ENCODE measurements at regions not wholly inside any gene's neighbourhood (a gene's known extent, or its start where the extent isn't known, plus 50 kb on each side); places are given as distances from the start of the nearest gene placed in this dataset.

DNA sequence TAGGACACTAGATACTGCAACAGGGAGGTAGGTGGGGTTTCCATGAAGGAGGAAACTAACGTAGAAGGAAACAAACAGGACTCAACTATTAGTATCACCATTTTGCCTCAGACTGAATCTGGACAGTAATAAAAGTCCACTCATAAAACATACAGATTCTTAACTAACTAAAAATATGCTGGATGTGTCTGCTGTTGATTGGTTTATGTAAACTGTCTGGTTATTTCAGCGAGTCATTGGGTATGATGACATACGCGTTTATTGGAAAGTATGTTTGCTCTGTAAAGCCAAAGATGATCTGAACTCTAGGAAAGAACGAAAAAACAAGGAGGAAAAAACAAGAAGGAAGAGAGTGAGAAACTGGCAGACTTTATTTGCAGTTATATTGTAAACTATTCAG is 1816.1 kb upstream of the LRRTM1 start:
- no peaks in the 10 kb centered on the region for H3K36me3 Mint-ChIP-seq
- POLR2A ChIA-PET: no interaction called here
- peaks cover 4% of the 10 kb centered on the region for H3K9me3 Mint-ChIP-seq
- no peaks in the 10 kb centered on the region for H3K4me1 Mint-ChIP-seq (ENCODE audit: low read depth)
- CTCF ChIA-PET: no interaction called here
- H3K27me3 Mint-ChIP-seq: no peaks in the 10 kb centered on the region
- H3K27ac Mint-ChIP-seq: no peak overlapping the region
- intact Hi-C loops (cut with micrococcal nuclease): no loop called here
- DNase-seq: no peak
- no peak overlapping the region for H3K4me3 Mint-ChIP-seq

DNA sequence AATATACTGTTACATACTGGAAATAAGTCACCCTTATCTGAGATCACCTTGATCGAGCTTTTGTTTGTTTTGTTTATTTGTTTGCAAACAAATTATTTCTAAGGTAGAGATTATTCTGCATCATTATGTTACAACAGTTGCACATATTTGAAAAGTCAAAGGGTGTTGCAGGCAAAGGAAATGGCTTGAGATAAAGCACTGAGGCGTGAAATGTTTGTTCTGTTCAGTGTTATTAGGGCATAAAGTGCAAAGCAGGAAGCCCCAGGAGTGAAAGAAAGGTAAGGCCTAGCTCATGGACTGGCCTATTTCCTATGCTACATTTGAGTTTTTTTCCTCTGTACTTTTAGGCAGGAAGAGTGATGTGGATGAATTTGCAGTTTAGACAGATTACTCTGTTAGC is 1815.6 kb upstream of the LRRTM1 start:
- intact Hi-C loops (cut with micrococcal nuclease): no loop called here
- H3K27ac Mint-ChIP-seq: no peak overlapping the region
- no peak for DNase-seq
- H3K4me3 Mint-ChIP-seq: no peak overlapping the region
- peaks cover 4% of the 10 kb centered on the region for H3K9me3 Mint-ChIP-seq
- ChIA-PET POLR2A (no interaction called here), CTCF (no interaction called here)
- no peaks in the 10 kb centered on the region for H3K4me1 Mint-ChIP-seq (ENCODE audit: low read depth)
- no peaks in the 10 kb centered on the region for H3K36me3 Mint-ChIP-seq
- H3K27me3 Mint-ChIP-seq: no peaks in the 10 kb centered on the region

DNA sequence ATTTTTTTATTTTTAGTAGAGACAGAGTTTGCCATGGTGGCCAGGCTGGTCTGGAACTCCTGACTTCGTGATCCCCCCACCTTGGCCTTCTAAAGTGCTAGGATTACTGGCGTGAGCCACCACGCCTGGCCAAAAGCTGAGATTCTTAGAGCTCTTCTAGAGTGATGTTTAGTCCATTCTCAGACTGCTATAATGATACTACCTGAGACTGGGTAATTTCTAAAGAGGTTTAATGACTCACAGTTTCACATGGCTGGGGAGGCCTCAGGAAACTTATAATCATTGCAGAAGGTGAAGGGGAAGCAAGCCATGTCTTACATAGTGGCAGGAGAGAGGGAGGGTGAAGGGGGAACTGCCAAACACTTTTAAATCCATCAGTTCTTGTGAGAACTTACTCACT is 1804.9 kb upstream of the LRRTM1 start:
- DNase-seq: no peak
- ChIA-PET CTCF (no interaction called here), POLR2A (no interaction called here)
- intact Hi-C loops (cut with micrococcal nuclease): no loop called here
- Mint-ChIP-seq H3K27ac (no peak overlapping the region), H3K9me3 (peaks cover 39% of the 10 kb centered on the region), H3K4me3 (no peak overlapping the region), H3K36me3 (no peaks in the 10 kb centered on the region), H3K27me3 (no peaks in the 10 kb centered on the region), H3K4me1 (ENCODE audit: low read depth) (no peaks in the 10 kb centered on the region)

DNA sequence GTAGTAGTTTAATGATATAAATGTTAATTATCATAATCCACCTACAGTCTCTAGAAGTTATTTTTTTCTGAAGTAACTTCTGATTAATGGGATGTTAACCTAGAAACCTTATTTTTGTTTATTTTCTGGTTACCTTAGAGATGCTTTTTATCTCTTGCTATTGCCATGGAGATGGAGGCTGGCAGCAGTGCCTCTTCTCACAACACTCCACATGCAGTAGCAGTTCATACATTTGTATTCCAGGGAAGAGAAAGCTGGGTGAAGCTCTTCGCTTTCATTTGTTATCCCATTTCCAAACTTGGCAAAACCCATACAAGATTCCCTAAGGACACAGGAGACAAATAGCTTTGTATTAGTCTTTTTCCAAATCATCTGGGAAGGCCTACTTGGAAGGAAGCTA is 1794.1 kb upstream of the LRRTM1 start:
- intact Hi-C loops (cut with micrococcal nuclease): no loop called here
- CTCF ChIA-PET: no interaction called here
- H3K9me3 Mint-ChIP-seq: peaks cover 5% of the 10 kb centered on the region
- no peak for DNase-seq
- H3K36me3 Mint-ChIP-seq: no peaks in the 10 kb centered on the region
- H3K4me1 Mint-ChIP-seq (ENCODE audit: low read depth): no peaks in the 10 kb centered on the region
- H3K27ac Mint-ChIP-seq: no peak overlapping the region
- H3K27me3 Mint-ChIP-seq: no peaks in the 10 kb centered on the region
- POLR2A ChIA-PET: no interaction called here
- H3K4me3 Mint-ChIP-seq: no peak overlapping the region

DNA sequence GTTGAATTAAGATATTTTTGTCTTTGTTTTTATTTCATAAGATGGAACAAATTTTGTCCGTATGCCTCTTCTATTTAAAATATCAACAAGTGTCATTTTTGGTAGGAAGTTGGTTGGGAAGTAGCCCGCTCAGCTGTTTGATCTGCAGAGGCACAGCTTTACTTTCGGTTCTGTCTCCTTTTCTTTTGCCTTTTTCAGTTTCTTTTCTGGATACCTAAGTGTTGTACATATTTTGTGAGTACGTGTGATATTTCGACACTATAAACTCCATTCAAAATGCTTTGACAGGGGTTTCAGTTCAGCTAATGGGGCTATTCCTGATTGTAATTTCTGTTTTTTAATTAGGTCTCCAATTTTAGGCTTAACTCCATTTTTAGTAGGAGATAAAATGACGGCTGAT is 1785.0 kb upstream of the LRRTM1 start:
- POLR2A ChIA-PET: no interaction called here

DNA sequence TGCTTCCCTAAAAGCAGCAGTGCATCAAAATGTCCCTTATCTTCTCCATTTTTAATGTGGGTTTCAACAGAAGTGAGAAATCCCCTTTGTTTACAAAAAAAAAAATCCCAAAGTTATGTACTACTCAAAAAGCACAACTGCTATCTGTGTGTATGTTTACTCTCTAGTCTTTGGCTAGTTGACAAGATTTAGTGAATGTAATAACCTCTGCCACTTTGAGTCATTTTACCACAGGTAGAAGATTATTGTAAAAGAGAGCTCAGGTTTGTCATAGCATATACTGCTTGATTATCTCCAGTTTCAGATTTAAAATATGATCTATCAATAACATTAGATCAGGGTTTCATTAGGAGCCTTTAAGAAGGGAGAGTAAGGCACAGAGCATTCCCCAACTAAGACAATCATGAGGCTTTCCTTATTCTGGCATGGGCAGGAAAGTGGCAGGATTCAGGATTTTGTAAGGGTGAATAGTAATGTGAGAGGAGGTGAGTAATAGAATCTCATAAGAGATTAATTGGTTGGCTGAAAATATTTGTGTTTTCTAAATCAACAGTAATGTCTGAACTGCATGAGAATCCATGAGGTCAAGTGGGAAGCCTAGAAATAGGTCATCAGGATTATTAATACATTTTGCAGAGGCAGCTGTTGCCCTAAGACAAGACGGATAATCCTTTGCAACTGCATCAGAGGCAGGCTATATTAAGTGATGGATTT is 1780.3 kb upstream of the LRRTM1 start:
- Mint-ChIP-seq H3K27me3 (no peaks in the 10 kb centered on the region), H3K4me3 (no peak overlapping the region), H3K27ac (no peak overlapping the region), H3K36me3 (no peaks in the 10 kb centered on the region), H3K9me3 (peaks cover 35% of the 10 kb centered on the region), H3K4me1 (ENCODE audit: low read depth) (no peaks in the 10 kb centered on the region)
- POLR2A ChIA-PET: no interaction called here
- CTCF ChIA-PET: no interaction called here
- no peak for DNase-seq
- intact Hi-C loops (cut with micrococcal nuclease): no loop called here

More for the DNA sequence above, 1785.0 kb upstream of the LRRTM1 start:
- Mint-ChIP-seq H3K36me3 (no peaks in the 10 kb centered on the region), H3K4me1 (ENCODE audit: low read depth) (no peaks in the 10 kb centered on the region), H3K4me3 (no peak overlapping the region), H3K9me3 (peaks cover 25% of the 10 kb centered on the region), H3K27ac (no peak overlapping the region), H3K27me3 (no peaks in the 10 kb centered on the region)
- intact Hi-C loops (cut with micrococcal nuclease): no loop called here
- no peak for DNase-seq
- CTCF ChIA-PET: no interaction called here

DNA sequence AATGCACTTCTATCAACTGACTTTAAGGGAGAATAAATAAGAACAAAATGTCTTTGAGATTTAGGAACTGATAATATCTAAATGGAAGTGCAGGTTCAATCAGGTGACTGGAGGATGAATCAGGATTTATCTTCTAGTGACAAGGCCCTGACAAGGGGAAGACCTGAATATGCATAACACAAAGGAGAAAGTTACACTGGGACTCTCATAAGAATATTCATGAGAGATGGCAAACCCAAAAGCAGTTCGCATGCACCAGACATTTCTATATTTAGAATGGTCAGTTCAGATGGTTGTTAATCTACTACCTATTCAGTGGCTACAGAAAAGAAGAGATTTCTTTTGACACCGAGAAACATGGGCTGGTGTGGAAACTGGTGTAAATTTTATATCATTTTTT is 1771.3 kb upstream of the LRRTM1 start:
- DNase-seq: no peak
- no peaks in the 10 kb centered on the region for H3K36me3 Mint-ChIP-seq
- POLR2A ChIA-PET: no interaction called here
- no peak overlapping the region for H3K4me3 Mint-ChIP-seq
- intact Hi-C loops (cut with micrococcal nuclease): no loop called here
- CTCF ChIA-PET: no interaction called here
- no peaks in the 10 kb centered on the region for H3K27me3 Mint-ChIP-seq
- no peaks in the 10 kb centered on the region for H3K4me1 Mint-ChIP-seq (ENCODE audit: low read depth)
- H3K27ac Mint-ChIP-seq: no peak overlapping the region
- H3K9me3 Mint-ChIP-seq: peaks cover 28% of the 10 kb centered on the region

DNA sequence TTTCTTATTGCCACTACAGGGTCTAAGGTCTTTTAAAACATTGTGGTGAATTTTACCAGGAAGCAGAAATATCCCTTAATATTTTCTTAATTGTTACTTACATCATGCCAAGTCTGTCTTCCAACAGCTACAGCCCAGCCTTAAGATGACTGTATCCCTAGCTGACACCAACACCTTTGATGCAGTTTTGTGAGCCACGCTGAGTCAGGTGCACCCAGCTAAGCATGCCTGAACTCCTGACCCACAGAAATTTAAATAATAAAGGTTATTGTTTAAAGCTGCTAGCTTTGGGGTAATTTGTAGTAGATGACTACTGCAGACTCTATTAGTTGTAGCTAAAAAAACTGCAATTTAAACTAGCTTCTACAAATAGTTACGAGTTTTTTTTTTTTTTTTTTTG is 1757.9 kb upstream of the LRRTM1 start:
- intact Hi-C loops (cut with micrococcal nuclease): no loop called here
- Mint-ChIP-seq H3K36me3 (no peaks in the 10 kb centered on the region), H3K27ac (no peak overlapping the region), H3K4me3 (no peak overlapping the region), H3K4me1 (ENCODE audit: low read depth) (no peaks in the 10 kb centered on the region), H3K9me3 (peaks cover 18% of the 10 kb centered on the region), H3K27me3 (no peaks in the 10 kb centered on the region)
- no peak for DNase-seq
- ChIA-PET CTCF (no interaction called here), POLR2A (no interaction called here)

DNA sequence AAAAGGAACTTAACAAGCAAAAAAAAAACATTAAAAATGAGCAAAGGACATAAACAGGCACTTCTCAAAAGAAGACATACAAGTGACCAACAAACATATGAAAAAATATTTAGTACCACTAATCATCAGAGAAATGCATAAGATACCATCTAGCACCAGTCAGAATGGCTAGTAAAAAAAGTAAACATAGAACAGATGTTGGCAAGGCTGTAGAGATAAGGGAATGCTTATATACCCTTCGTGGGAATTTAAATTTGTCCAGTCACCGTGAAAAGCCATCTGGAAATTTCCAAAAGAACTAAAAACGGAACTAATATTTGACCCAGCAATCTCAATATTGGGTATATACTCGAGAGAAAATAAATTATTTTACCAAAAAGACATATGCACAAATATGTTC is 1751.3 kb upstream of the LRRTM1 start:
- Mint-ChIP-seq H3K36me3 (no peaks in the 10 kb centered on the region), H3K4me3 (no peak overlapping the region), H3K27me3 (no peaks in the 10 kb centered on the region), H3K9me3 (peaks cover 25% of the 10 kb centered on the region), H3K27ac (no peak overlapping the region), H3K4me1 (ENCODE audit: low read depth) (no peaks in the 10 kb centered on the region)
- intact Hi-C loops (cut with micrococcal nuclease): no loop called here
- ChIA-PET POLR2A (no interaction called here), CTCF (no interaction called here)
- DNase-seq: no peak

DNA sequence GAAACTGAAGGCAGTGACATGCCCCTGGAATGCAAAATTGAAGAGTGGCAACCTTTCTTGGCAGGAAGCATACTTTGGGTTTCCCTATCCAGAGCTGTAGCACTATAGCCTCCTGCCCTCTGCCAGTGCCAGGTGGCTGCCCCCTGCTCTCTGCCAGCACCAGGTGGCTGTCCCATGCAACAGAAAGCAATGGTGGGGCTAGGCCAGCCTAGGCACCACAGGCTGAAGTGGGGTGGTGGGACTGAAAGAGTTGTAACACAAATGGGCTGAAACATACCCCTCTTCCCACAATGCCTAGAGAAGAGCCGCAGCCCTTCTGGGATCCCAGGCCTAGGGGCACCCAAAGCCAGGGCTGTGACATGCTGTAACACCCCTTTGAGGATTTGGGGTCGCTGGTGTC is 1739.3 kb upstream of the LRRTM1 start:
- Mint-ChIP-seq H3K9me3 (peaks cover 36% of the 10 kb centered on the region), H3K27ac (no peak overlapping the region), H3K27me3 (no peaks in the 10 kb centered on the region), H3K36me3 (no peaks in the 10 kb centered on the region), H3K4me3 (no peak overlapping the region), H3K4me1 (ENCODE audit: low read depth) (no peaks in the 10 kb centered on the region)
- ChIA-PET POLR2A (no interaction called here), CTCF (no interaction called here)
- DNase-seq: no peak
- intact Hi-C loops (cut with micrococcal nuclease): no loop called here

DNA sequence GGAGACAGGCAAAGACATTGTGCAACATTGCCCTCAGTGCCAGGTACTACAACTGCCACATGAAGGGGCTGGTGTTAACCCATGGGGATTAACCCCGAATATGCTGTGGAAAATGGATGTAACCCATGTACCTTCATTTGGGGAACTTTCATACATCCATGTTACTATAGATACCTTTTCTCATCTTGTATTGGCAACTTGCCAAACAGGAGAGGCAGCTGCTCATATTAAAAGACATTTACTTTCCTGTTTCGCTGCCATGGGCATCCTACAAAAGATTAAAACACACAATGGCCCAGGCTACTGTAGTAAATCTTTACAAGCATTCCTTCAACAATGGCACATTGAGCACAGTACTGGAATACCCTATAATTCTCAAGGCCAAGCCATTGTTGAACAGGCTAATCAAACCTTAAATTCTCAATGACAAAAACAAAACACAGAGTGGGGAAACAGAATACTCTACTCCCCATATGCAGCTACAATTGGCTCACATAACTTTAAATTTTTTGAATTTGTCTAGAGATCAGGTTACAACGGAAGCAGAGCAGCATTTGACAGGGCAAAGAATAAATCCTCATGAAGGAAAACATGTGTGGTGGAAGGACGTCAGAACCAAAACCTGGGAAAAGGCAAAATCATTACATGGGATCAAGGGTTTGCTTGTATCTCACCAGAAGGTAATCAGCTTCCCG is 1723.5 kb upstream of the LRRTM1 start:
- ChIA-PET POLR2A (no interaction called here), CTCF (no interaction called here)
- DNase-seq: no peak
- H3K27ac Mint-ChIP-seq: no peak overlapping the region
- no peak overlapping the region for H3K4me3 Mint-ChIP-seq
- H3K27me3 Mint-ChIP-seq: no peaks in the 10 kb centered on the region
- H3K36me3 Mint-ChIP-seq: no peaks in the 10 kb centered on the region
- intact Hi-C loops (cut with micrococcal nuclease): no loop called here
- H3K9me3 Mint-ChIP-seq: peaks cover 56% of the 10 kb centered on the region
- H3K4me1 Mint-ChIP-seq (ENCODE audit: low read depth): no peaks in the 10 kb centered on the region

DNA sequence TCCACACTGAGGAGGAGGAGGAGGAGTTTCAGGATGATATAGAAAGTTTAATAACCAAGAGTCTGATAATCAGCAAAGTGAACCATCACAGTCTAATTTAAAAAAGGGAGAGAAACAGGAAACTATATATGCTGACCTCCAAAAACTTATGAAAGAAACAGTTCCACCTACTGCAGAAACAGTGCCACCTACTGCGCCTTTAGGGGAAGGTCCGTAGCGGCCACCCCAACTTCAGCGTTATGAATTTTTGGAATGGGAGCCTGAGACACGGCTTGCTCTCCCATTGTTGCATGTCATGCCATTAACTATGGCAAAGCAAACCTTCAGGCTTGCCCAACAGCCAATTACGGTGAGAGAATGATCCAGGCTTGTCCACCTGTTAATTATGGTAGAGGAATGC is 1719.2 kb upstream of the LRRTM1 start:
- POLR2A ChIA-PET: no interaction called here
- no peak overlapping the region for H3K4me3 Mint-ChIP-seq

DNA sequence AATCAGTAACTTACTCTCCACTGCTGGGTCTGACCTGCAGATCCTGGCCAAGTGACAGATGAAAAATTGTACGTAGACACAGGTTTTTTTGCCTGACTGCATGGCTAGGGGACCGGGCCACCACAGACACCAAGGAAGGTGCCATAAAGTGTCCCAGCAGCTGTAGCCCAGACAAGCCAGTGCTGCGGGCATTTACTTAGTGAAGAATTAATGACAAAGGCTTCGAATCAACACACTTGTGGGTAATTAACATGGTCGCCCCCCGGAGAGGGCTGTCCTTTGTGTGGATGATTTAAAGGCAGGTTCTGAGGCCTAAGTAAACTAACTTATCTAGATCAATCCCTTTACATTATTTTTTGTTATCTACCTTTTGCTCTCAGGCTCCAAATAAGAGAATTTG is 1709.1 kb upstream of the LRRTM1 start:
- H3K27ac Mint-ChIP-seq: no peak overlapping the region
- ChIA-PET POLR2A (no interaction called here), CTCF (no interaction called here)
- DNase-seq: no peak
- H3K36me3 Mint-ChIP-seq: no peaks in the 10 kb centered on the region
- intact Hi-C loops (cut with micrococcal nuclease): no loop called here
- peaks cover 12% of the 10 kb centered on the region for H3K9me3 Mint-ChIP-seq
- no peak overlapping the region for H3K4me3 Mint-ChIP-seq
- H3K4me1 Mint-ChIP-seq (ENCODE audit: low read depth): no peaks in the 10 kb centered on the region
- no peaks in the 10 kb centered on the region for H3K27me3 Mint-ChIP-seq

More for the DNA sequence above, 1719.2 kb upstream of the LRRTM1 start:
- intact Hi-C loops (cut with micrococcal nuclease): no loop called here
- Mint-ChIP-seq H3K4me1 (ENCODE audit: low read depth) (no peaks in the 10 kb centered on the region), H3K27ac (no peak overlapping the region), H3K9me3 (peaks cover 51% of the 10 kb centered on the region), H3K36me3 (no peaks in the 10 kb centered on the region), H3K27me3 (no peaks in the 10 kb centered on the region)
- CTCF ChIA-PET: no interaction called here
- no peak for DNase-seq

All from activated CD4-positive, alpha-beta memory T cell treated with anti-CD3 and anti-CD28 coated beads for 36 hours (primary cell).